ENCODE measurements at regions not wholly inside any gene's neighbourhood (a gene's known extent, or its start where the extent isn't known, plus 50 kb on each side); places are given as distances from the start of the nearest gene placed in this dataset.

DNA sequence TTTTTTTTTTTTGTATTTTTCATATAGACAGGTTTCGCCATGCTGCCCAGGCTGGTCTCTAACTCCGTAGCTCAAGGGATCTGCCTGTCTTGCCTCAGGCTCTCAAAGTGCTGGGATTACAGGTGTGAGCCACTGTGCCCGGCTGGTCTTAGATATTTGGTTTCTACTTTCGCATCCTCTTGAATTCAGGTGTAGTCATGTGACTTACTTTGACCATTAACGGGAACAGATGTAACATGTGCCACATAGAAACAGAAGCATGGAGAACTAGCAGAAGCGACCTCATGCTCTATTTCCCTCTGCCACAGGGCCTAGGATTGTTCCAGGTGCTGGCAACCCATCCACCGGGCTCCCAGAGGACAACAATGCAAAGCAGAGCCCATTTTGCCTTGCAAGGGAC lies 166.6 kb downstream of the CYLD start:
- TF ChIP-seq, protein P1, sequence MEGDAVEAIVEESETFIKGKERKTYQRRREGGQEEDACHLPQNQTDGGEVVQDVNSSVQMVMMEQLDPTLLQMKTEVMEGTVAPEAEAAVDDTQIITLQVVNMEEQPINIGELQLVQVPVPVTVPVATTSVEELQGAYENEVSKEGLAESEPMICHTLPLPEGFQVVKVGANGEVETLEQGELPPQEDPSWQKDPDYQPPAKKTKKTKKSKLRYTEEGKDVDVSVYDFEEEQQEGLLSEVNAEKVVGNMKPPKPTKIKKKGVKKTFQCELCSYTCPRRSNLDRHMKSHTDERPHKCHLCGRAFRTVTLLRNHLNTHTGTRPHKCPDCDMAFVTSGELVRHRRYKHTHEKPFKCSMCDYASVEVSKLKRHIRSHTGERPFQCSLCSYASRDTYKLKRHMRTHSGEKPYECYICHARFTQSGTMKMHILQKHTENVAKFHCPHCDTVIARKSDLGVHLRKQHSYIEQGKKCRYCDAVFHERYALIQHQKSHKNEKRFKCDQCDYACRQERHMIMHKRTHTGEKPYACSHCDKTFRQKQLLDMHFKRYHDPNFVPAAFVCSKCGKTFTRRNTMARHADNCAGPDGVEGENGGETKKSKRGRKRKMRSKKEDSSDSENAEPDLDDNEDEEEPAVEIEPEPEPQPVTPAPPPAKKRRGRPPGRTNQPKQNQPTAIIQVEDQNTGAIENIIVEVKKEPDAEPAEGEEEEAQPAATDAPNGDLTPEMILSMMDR (IDR thresholded peaks at IDR 0.05) = no peak
- TF ChIP-seq FOSL2 (IDR thresholded peaks at IDR 0.05; ENCODE audit: borderline replicate concordance, low read depth) (no peak), SMC3 (IDR thresholded peaks at IDR 0.05; ENCODE audit: low read depth, low read length) (no peak), EP300 (IDR thresholded peaks at IDR 0.05; ENCODE audit: borderline replicate concordance in 1 of 2, low read depth in 1 of 2, low read length in 1 of 2) (no peak), SIN3A (IDR thresholded peaks at IDR 0.05; ENCODE audit: borderline replicate concordance, low read depth, low read length) (no peak), YY1 (IDR thresholded peaks at IDR 0.05; ENCODE audit: low read depth) (no peak), NFIC (IDR thresholded peaks at IDR 0.05; ENCODE audit: borderline replicate concordance) (no peak), RFX5 (IDR thresholded peaks at IDR 0.05; ENCODE audit: low read length) (no peak), CHD2 (IDR thresholded peaks at IDR 0.05; ENCODE audit: low read length, partially characterized antibody) (no peak)
- TF ChIP-seq, protein P2, sequence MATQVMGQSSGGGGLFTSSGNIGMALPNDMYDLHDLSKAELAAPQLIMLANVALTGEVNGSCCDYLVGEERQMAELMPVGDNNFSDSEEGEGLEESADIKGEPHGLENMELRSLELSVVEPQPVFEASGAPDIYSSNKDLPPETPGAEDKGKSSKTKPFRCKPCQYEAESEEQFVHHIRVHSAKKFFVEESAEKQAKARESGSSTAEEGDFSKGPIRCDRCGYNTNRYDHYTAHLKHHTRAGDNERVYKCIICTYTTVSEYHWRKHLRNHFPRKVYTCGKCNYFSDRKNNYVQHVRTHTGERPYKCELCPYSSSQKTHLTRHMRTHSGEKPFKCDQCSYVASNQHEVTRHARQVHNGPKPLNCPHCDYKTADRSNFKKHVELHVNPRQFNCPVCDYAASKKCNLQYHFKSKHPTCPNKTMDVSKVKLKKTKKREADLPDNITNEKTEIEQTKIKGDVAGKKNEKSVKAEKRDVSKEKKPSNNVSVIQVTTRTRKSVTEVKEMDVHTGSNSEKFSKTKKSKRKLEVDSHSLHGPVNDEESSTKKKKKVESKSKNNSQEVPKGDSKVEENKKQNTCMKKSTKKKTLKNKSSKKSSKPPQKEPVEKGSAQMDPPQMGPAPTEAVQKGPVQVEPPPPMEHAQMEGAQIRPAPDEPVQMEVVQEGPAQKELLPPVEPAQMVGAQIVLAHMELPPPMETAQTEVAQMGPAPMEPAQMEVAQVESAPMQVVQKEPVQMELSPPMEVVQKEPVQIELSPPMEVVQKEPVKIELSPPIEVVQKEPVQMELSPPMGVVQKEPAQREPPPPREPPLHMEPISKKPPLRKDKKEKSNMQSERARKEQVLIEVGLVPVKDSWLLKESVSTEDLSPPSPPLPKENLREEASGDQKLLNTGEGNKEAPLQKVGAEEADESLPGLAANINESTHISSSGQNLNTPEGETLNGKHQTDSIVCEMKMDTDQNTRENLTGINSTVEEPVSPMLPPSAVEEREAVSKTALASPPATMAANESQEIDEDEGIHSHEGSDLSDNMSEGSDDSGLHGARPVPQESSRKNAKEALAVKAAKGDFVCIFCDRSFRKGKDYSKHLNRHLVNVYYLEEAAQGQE (IDR thresholded peaks at IDR 0.05; ENCODE audit: low read depth, low read length) = no peak
- TF ChIP-seq, protein P3, sequence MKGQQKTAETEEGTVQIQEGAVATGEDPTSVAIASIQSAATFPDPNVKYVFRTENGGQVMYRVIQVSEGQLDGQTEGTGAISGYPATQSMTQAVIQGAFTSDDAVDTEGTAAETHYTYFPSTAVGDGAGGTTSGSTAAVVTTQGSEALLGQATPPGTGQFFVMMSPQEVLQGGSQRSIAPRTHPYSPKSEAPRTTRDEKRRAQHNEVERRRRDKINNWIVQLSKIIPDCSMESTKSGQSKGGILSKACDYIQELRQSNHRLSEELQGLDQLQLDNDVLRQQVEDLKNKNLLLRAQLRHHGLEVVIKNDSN (IDR thresholded peaks at IDR 0.05; ENCODE audit: borderline replicate concordance, low read depth) = no peak

Data from SK-N-SH (cell line).